CD4-positive, alpha-beta T cell (primary cell): ENCODE measurements at regions not wholly inside any gene's neighbourhood (a gene's known extent, or its start where the extent isn't known, plus 50 kb on each side); places are given as distances from the start of the nearest gene placed in this dataset.

Experiments
- ATAC-seq: fragments of 200-7000 bp; cut with Tn5 transposase; one replicate; pipeline ENCODE4 v1.10.0; 2022; ENCODE audit warnings: mild to moderate bottlenecking; ENCODE audit not compliant: poor library complexity
- CTCF ChIA-PET: fragments of 350-600 bp; sonication (Branson Sonifier 250); formaldehyde crosslinking; loops from one replicate; lab custom pipeline; 2021; ENCODE audit warnings: antibody characterized with exemption, inconsistent platforms; lab: Charles Lee
- POLR2A ChIA-PET: fragments of 350-600 bp; sonication (Branson Sonifier 250); formaldehyde crosslinking; loops from one replicate; lab custom pipeline; 2021; ENCODE audit warnings: antibody characterized with exemption, inconsistent platforms; lab: Charles Lee
- DNase-seq, 14 experiments: peaks; one replicate each; pipeline ENCODE4 v3.0.0-alpha.2; 2013 to 2020; ENCODE audit warnings: mixed read lengths in 2 of 14
- H3K27ac ChIP-seq, 2 donors: one replicate each; pipeline versions ENCODE4 v1.5.1 to v1.7.0; 2013; ENCODE audit warnings: low read length in 2 of 2, low read depth in 1 of 2, mild to moderate bottlenecking in 1 of 2
- H3K27me3 ChIP-seq, 2 experiments: 1 replicate in 1 of 2; 2 replicates in 1 of 2; pipeline versions ENCODE4 v1.6.1 to v1.7.0; 2013; ENCODE audit warnings: low read length in 2 of 2, control low read depth in 1 of 2, mild to moderate bottlenecking in 1 of 2, moderate library complexity in 1 of 2; ENCODE audit not compliant: insufficient read depth in 2 of 2, control insufficient read depth in 1 of 2
- H3K36me3 ChIP-seq: one replicate; pipeline ENCODE4 v1.6.1; 2013; ENCODE audit warnings: low read length, control low read depth; ENCODE audit not compliant: insufficient read depth
- H3K4me1 ChIP-seq: one replicate; pipeline ENCODE4 v1.6.1; 2013; ENCODE audit warnings: low read length, control low read depth; ENCODE audit not compliant: insufficient read depth
- H3K4me3 ChIP-seq: one replicate; pipeline ENCODE4 v1.5.1; 2013; ENCODE audit warnings: mild to moderate bottlenecking, low read length, moderate library complexity
- H3K9me3 ChIP-seq, 2 experiments: 1 replicate in 1 of 2; 2 replicates in 1 of 2; pipeline versions ENCODE4 v1.6.1 to v1.7.0; 2013; ENCODE audit warnings: low read length in 2 of 2, mild to moderate bottlenecking in 2 of 2, control low read depth in 1 of 2, moderate library complexity in 1 of 2; ENCODE audit not compliant: control insufficient read depth in 1 of 2, insufficient read depth in 1 of 2
- H3K27ac Mint-ChIP-seq: one replicate; pipeline ENCODE4 v1.8.0; 2020; ENCODE audit warnings: mixed read lengths
- H3K27me3 Mint-ChIP-seq: one replicate; pipeline ENCODE4 v1.8.0; 2021; ENCODE audit warnings: mixed read lengths
- H3K36me3 Mint-ChIP-seq: one replicate; pipeline ENCODE4 v1.8.0; 2021; ENCODE audit warnings: low read depth, mixed read lengths
- H3K4me1 Mint-ChIP-seq: one replicate; pipeline ENCODE4 v1.8.0; 2021; ENCODE audit warnings: low read depth, mixed read lengths
- H3K4me3 Mint-ChIP-seq: one replicate; pipeline ENCODE4 v1.8.0; 2020; ENCODE audit warnings: mild to moderate bottlenecking, mixed read lengths
- H3K9me3 Mint-ChIP-seq: one replicate; pipeline ENCODE4 v1.8.0; 2020; ENCODE audit warnings: mixed read lengths
- CTCF ChIP-seq: fragments of 200-600 bp; IDR thresholded peaks from one replicate; pipeline ENCODE4 v1.8.0; 2022; ENCODE audit warnings: antibody characterized with exemption, mild to moderate bottlenecking
- intact Hi-C, 2 experiments: fragments of 100-400 bp; cut with DNase I in 1 of 2; cut with micrococcal nuclease in 1 of 2; formaldehyde crosslinking; loops; one replicate each; pipeline versions ENCODE4 v1.15.1 to v1.9.0; 2023 to 2025; cut with DNase I, micrococcal nuclease

GRCh38 chr6:95321126-95321525, 256.2 kb upstream of the MANEA start:
- Mint-ChIP-seq H3K27me3 (no peaks in the 10 kb centered on the region), H3K27ac (no peak overlapping the region), H3K4me3 (no peak overlapping the region), H3K36me3 (no peaks in the 10 kb centered on the region), H3K4me1 (no peaks in the 10 kb centered on the region), H3K9me3 (peaks cover 2% of the 10 kb centered on the region)
- ChIA-PET POLR2A (no interaction called here), CTCF (no interaction called here)
- no peak for TF ChIP-seq CTCF
- ATAC-seq: no peak
- intact Hi-C loops: no loop called here
- Histone ChIP-seq H3K9me3 (no peaks in the 10 kb centered on the region), H3K27me3 (no peaks in the 10 kb centered on the region), H3K27ac (no peak overlapping the region), H3K4me1 (no peaks in the 10 kb centered on the region), H3K36me3 (no peaks in the 10 kb centered on the region), H3K4me3 (no peak overlapping the region)
- DNase-seq: no peak

- Mint-ChIP-seq H3K36me3 (no peaks in the 10 kb centered on the region), H3K9me3 (peaks cover 2% of the 10 kb centered on the region), H3K4me1 (no peaks in the 10 kb centered on the region), H3K27me3 (no peaks in the 10 kb centered on the region), H3K4me3 (no peak overlapping the region), H3K27ac (no peak overlapping the region)
- Histone ChIP-seq H3K27me3 (no peaks in the 10 kb centered on the region), H3K4me1 (no peaks in the 10 kb centered on the region), H3K4me3 (no peak overlapping the region), H3K27ac (no peak overlapping the region), H3K36me3 (no peaks in the 10 kb centered on the region), H3K9me3 (no peaks in the 10 kb centered on the region)
- intact Hi-C loops: no loop called here
- no peak for DNase-seq
- no peak for ATAC-seq
- ChIA-PET CTCF (no interaction called here), POLR2A (no interaction called here)
- no peak for TF ChIP-seq CTCF
Measured at GRCh38 chr6:95325916-95326315, 251.4 kb upstream of the MANEA start.

- H3K27me3 Mint-ChIP-seq: no peaks in the 10 kb centered on the region
- ChIA-PET CTCF (no interaction called here), POLR2A (no interaction called here)
- no peaks in the 10 kb centered on the region for H3K4me1 Mint-ChIP-seq
- intact Hi-C loops: no loop called here
- H3K27ac Mint-ChIP-seq: no peak overlapping the region
- no peak overlapping the region for H3K4me3 Mint-ChIP-seq
- no peak overlapping the region for H3K27ac ChIP-seq
- no peaks in the 10 kb centered on the region for H3K9me3 ChIP-seq
- no peak for TF ChIP-seq CTCF
- H3K9me3 Mint-ChIP-seq: no peaks in the 10 kb centered on the region
- DNase-seq (no peak), ATAC-seq (no peak)
- H3K4me3 ChIP-seq: no peak overlapping the region
- no peaks in the 10 kb centered on the region for H3K36me3 ChIP-seq
- H3K4me1 ChIP-seq: no peaks in the 10 kb centered on the region
- no peaks in the 10 kb centered on the region for H3K27me3 ChIP-seq
- no peaks in the 10 kb centered on the region for H3K36me3 Mint-ChIP-seq
Measured at GRCh38 chr6:95328231-95328630, 249.1 kb upstream of the MANEA start.
